Fibroblast of skin of scalp (primary cell): ENCODE measurements at regions not wholly inside any gene's neighbourhood (a gene's known extent, or its start where the extent isn't known, plus 50 kb on each side); places are given as distances from the start of the nearest gene placed in this dataset.
"Not testable (repeated sequence)": the region's sequence is repeated elsewhere in the genome, so short reads cannot be mapped to it uniquely, and the experiment has no call there.

ENCODE experiments used
- DNase-seq: peaks from one replicate; pipeline ENCODE4 v3.0.0-alpha.2; 2013

GRCh38 chr11:3437441-3437840 lies 58.5 kb upstream of the ZNF195 start:
- DNase-seq = not testable (repeated sequence)

- no peak for DNase-seq
These were observed 56.0 kb upstream of the ZNF195 start for GRCh38 chr11:3434976-3435375.

DNA sequence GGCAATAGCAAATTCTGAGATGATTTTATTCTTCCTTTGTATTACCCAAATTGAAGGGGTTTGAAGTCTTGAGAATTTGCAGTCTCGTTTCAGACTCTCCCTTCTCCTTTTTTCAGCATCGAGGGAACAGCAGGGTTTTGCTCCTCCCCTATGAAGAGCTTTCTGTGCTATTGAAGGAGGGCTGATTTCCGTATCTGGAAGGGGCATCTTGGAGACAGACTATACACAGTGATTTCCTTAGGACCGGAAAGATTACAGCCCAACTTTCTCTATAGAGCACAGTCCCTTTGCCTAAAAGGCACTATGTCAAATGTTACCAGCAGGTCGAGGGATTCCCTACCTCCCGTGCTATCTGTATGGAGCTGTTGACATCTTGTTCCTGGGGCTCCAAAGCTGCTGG lies 50.2 kb upstream of the ZNF195 start:
- not testable (repeated sequence) for DNase-seq
